ENCODE measurements at regions not wholly inside any gene's neighbourhood (a gene's known extent, or its start where the extent isn't known, plus 50 kb on each side); places are given as distances from the start of the nearest gene placed in this dataset.
A peak's percentile ranks its signal among the peaks of the same experiment; 100 is the strongest.
"Not testable (repeated sequence)": the region's sequence is repeated elsewhere in the genome, so short reads cannot be mapped to it uniquely, and the experiment has no call there.

- DNase-seq: no peak
Measured at GRCh38 chr4:59517007-59517406, 1683.1 kb upstream of the ADGRL3 start.

GRCh38 chr4:59518005-59518823 is 1681.9 kb upstream of the ADGRL3 start:
- no peak for DNase-seq

GRCh38 chr4:59525885-59526284 is 1674.2 kb upstream of the ADGRL3 start:
- no peak for DNase-seq

- no peak for DNase-seq
Measured at GRCh38 chr4:59535541-59535940, 1664.6 kb upstream of the ADGRL3 start.

- no peak for DNase-seq
Measured at GRCh38 chr4:59536428-59536827, 1663.7 kb upstream of the ADGRL3 start.

GRCh38 chr4:59537246-59537886 is 1662.8 kb upstream of the ADGRL3 start:
- DNase-seq: no peak

GRCh38 chr4:59539401-59539800 is 1660.7 kb upstream of the ADGRL3 start:
- no peak for DNase-seq

GRCh38 chr4:59540311-59540710 is 1659.8 kb upstream of the ADGRL3 start:
- DNase-seq: no peak

- no peak for DNase-seq
Measured at GRCh38 chr4:59553063-59553720, 1646.9 kb upstream of the ADGRL3 start.

- no peak for DNase-seq
Measured at GRCh38 chr4:59553721-59554091, 1646.4 kb upstream of the ADGRL3 start.

GRCh38 chr4:59556191-59556590 is 1643.9 kb upstream of the ADGRL3 start:
- DNase-seq: not testable (repeated sequence)

- DNase-seq: not testable (repeated sequence)
Measured at GRCh38 chr4:59560141-59560648, 1639.9 kb upstream of the ADGRL3 start.

- DNase-seq: no peak
Measured at GRCh38 chr4:59565836-59566235, 1634.3 kb upstream of the ADGRL3 start.

GRCh38 chr4:59570860-59571476 is 1629.2 kb upstream of the ADGRL3 start:
- no peak for DNase-seq

GRCh38 chr4:59571805-59572430 is 1628.2 kb upstream of the ADGRL3 start:
- DNase-seq: peak; percentile 75

GRCh38 chr4:59583845-59584568 is 1616.1 kb upstream of the ADGRL3 start:
- no peak for DNase-seq

GRCh38 chr4:59597536-59598329 is 1602.4 kb upstream of the ADGRL3 start:
- no peak for DNase-seq

GRCh38 chr4:59598330-59598618 is 1601.9 kb upstream of the ADGRL3 start:
- no peak for DNase-seq

GRCh38 chr4:59608466-59608865 is 1591.7 kb upstream of the ADGRL3 start:
- DNase-seq: no peak

- DNase-seq: no peak
Measured at GRCh38 chr4:59612235-59612634, 1587.9 kb upstream of the ADGRL3 start.

- no peak for DNase-seq
Measured at GRCh38 chr4:59615316-59615715, 1584.8 kb upstream of the ADGRL3 start.

GRCh38 chr4:59629348-59629747 is 1570.8 kb upstream of the ADGRL3 start:
- no peak for DNase-seq

All from NCI-H510A (cell line).